SK-N-SH treated with all-trans-retinoic acid at 6 μM for 48 hours (cell line): ENCODE measurements at regions not wholly inside any gene's neighbourhood (a gene's known extent, or its start where the extent isn't known, plus 50 kb on each side); places are given as distances from the start of the nearest gene placed in this dataset.

ENCODE experiments used
- ATAC-seq: fragments of 200-7000 bp; cut with Tn5 transposase; 3 replicates; pipeline ENCODE4 v1.9.1; 2020; ENCODE audit warnings: mild to moderate bottlenecking, moderate library complexity
- BACH2 ChIP-seq: fragments of 250-450 bp; sonication (Bioruptor Pico); IDR thresholded peaks from 2 replicates; pipeline ENCODE4 v1.9.0; 2021; ENCODE audit warnings: mild to moderate bottlenecking, borderline replicate concordance
- CREB5 ChIP-seq: fragments of 250-450 bp; sonication (Bioruptor Pico); IDR thresholded peaks from 2 replicates; pipeline ENCODE4 v1.5.1; 2020; ENCODE audit warnings: low read depth, mild to moderate bottlenecking, moderate library complexity
- CSDC2 ChIP-seq: fragments of 250-450 bp; sonication (Bioruptor Pico); IDR thresholded peaks from 2 replicates; pipeline ENCODE4 v1.5.0; 2020; ENCODE audit warnings: mild to moderate bottlenecking, moderate library complexity
- CSRNP3 ChIP-seq: fragments of 250-450 bp; sonication (Bioruptor Pico); IDR thresholded peaks from 2 replicates; pipeline ENCODE4 v1.5.1; 2021; ENCODE audit warnings: mild to moderate bottlenecking, moderate library complexity
- ESRRG ChIP-seq: fragments of 250-450 bp; sonication (Bioruptor Pico); IDR thresholded peaks from 2 replicates; pipeline ENCODE4 v1.6.1; 2021; ENCODE audit warnings: mild to moderate bottlenecking
- ISL1 ChIP-seq: fragments of 250-450 bp; sonication (Bioruptor Pico); IDR thresholded peaks from 2 replicates; pipeline ENCODE4 v2.1.2; 2022; ENCODE audit warnings: mild to moderate bottlenecking, moderate library complexity
- OSR1 ChIP-seq: fragments of 250-450 bp; sonication (Bioruptor Pico); IDR thresholded peaks from 2 replicates; pipeline ENCODE4 v1.8.0; 2022; ENCODE audit warnings: moderate library complexity, mild to moderate bottlenecking, inconsistent platforms
- POU6F1 ChIP-seq: fragments of 250-450 bp; sonication (Bioruptor Pico); IDR thresholded peaks from 2 replicates; pipeline ENCODE4 v1.8.0; 2021; ENCODE audit warnings: low read depth, mild to moderate bottlenecking, moderate library complexity, borderline replicate concordance
- PPARA ChIP-seq: fragments of 250-450 bp; sonication (Bioruptor Pico); IDR thresholded peaks from 2 replicates; pipeline ENCODE4 v1.5.0; 2020; ENCODE audit warnings: mild to moderate bottlenecking, borderline replicate concordance
- RARB ChIP-seq: fragments of 250-450 bp; sonication (Bioruptor Pico); IDR thresholded peaks from 2 replicates; pipeline ENCODE4 v1.8.0; 2021; ENCODE audit warnings: mild to moderate bottlenecking, moderate library complexity
- SNAI2 ChIP-seq: fragments of 250-450 bp; sonication (Bioruptor Pico); IDR thresholded peaks from 2 replicates; pipeline ENCODE4 v1.5.0; 2020; ENCODE audit warnings: mild to moderate bottlenecking, moderate library complexity
- TCF4 ChIP-seq: fragments of 250-450 bp; sonication (Bioruptor Pico); IDR thresholded peaks from 2 replicates; pipeline ENCODE4 v1.8.0; 2021; ENCODE audit warnings: mild to moderate bottlenecking, moderate library complexity, borderline replicate concordance
- TOX ChIP-seq: fragments of 250-450 bp; sonication (Bioruptor Pico); IDR thresholded peaks from 2 replicates; pipeline ENCODE4 v1.8.0; 2021; ENCODE audit warnings: mild to moderate bottlenecking, moderate library complexity, borderline replicate concordance
- TSHZ2 ChIP-seq: fragments of 250-450 bp; sonication (Bioruptor Pico); IDR thresholded peaks from 2 replicates; pipeline ENCODE4 v1.5.0; 2020; ENCODE audit warnings: mild to moderate bottlenecking, moderate library complexity
- ZC3H10 ChIP-seq: fragments of 250-450 bp; sonication (Bioruptor Pico); IDR thresholded peaks from 2 replicates; pipeline ENCODE4 v1.5.1; 2021; ENCODE audit warnings: mild to moderate bottlenecking, moderate library complexity
- ZFP3 ChIP-seq: fragments of 250-450 bp; sonication (Bioruptor Pico); IDR thresholded peaks from 2 replicates; pipeline ENCODE4 v1.5.0; 2020; ENCODE audit warnings: mild to moderate bottlenecking, moderate library complexity
- ZNF565 ChIP-seq: fragments of 450-650 bp; formaldehyde crosslinking; conservative IDR thresholded peaks from 2 replicates; pipeline ENCODE4 v1.5.0; 2020; ENCODE audit warnings: low read depth, mild to moderate bottlenecking, moderate library complexity
- ZNF70 ChIP-seq: fragments of 450-650 bp; formaldehyde crosslinking; IDR thresholded peaks from 2 replicates; pipeline ENCODE4 v1.5.0; 2020; ENCODE audit warnings: mild to moderate bottlenecking, moderate library complexity
- ZNF8 ChIP-seq: fragments of 450-650 bp; formaldehyde crosslinking; IDR thresholded peaks from 2 replicates; pipeline ENCODE4 v1.5.0; 2020; ENCODE audit warnings: mild to moderate bottlenecking, moderate library complexity

- ATAC-seq, result no peak
- no peak for TF ChIP-seq BACH2 (CRISPR knock-in tag)
- TF ChIP-seq PPARA (CRISPR knock-in tag), result no peak
- no peak for TF ChIP-seq SNAI2 (CRISPR knock-in tag)
- TF ChIP-seq TOX (CRISPR knock-in tag), result no peak
- TF ChIP-seq ZC3H10 (CRISPR knock-in tag), result no peak
- no peak for TF ChIP-seq ZNF565 (CRISPR knock-in tag)
- no peak for TF ChIP-seq TCF4 (CRISPR knock-in tag)
- TF ChIP-seq TSHZ2 (CRISPR knock-in tag), result no peak
- no peak for TF ChIP-seq CREB5 (CRISPR knock-in tag)
- TF ChIP-seq ZNF8 (CRISPR knock-in tag), result no peak
- TF ChIP-seq POU6F1 (CRISPR knock-in tag), result no peak
- no peak for TF ChIP-seq ISL1 (CRISPR knock-in tag)
- no peak for TF ChIP-seq ZNF70 (CRISPR knock-in tag)
- no peak for TF ChIP-seq CSDC2
- no peak for TF ChIP-seq CSRNP3 (CRISPR knock-in tag)
Measured at GRCh38 chr14:35235840-35236239, 56.3 kb upstream of the PSMA6 start.

- no peak for ATAC-seq
- TF ChIP-seq PPARA (CRISPR knock-in tag), result no peak
- no peak for TF ChIP-seq TCF4 (CRISPR knock-in tag)
- TF ChIP-seq CREB5 (CRISPR knock-in tag), result no peak
- TF ChIP-seq SNAI2 (CRISPR knock-in tag), result no peak
- TF ChIP-seq ZC3H10 (CRISPR knock-in tag), result no peak
- TF ChIP-seq ZNF8 (CRISPR knock-in tag), result no peak
- TF ChIP-seq BACH2 (CRISPR knock-in tag), result no peak
- no peak for TF ChIP-seq RARB
- TF ChIP-seq OSR1 (CRISPR knock-in tag), result no peak
Measured at GRCh38 chr14:35236806-35237205, 55.4 kb upstream of the PSMA6 start.

GRCh38 chr14:35240231-35240630, 52.0 kb upstream of the PSMA6 start:
- TF ChIP-seq ESRRG (CRISPR knock-in tag) (no peak), ZFP3 (no peak), PPARA (CRISPR knock-in tag) (no peak), CREB5 (CRISPR knock-in tag) (no peak)
- ATAC-seq, result no peak
